MG63 (cell line): ENCODE measurements at regions not wholly inside any gene's neighbourhood (a gene's known extent, or its start where the extent isn't known, plus 50 kb on each side); places are given as distances from the start of the nearest gene placed in this dataset.

Experiments
- DNase-seq: peaks from one replicate; pipeline ENCODE4 v3.0.0-alpha.2; 2020
- H3K27me3 ChIP-seq: fragments of 250-450 bp; sonication (Bioruptor Pico); 2 replicates; pipeline ENCODE4 v1.5.1; 2020; ENCODE audit warnings: mild to moderate bottlenecking, moderate library complexity
- H3K36me3 ChIP-seq: fragments of 250-450 bp; sonication (Bioruptor Pico); 2 replicates; pipeline ENCODE4 v1.5.1; 2020; ENCODE audit warnings: mild to moderate bottlenecking, moderate library complexity
- H3K4me3 ChIP-seq: fragments of 250-450 bp; sonication (Bioruptor Pico); 2 replicates; pipeline ENCODE4 v1.5.1; 2020; ENCODE audit warnings: mild to moderate bottlenecking, moderate library complexity
- H3K9me3 ChIP-seq: fragments of 250-450 bp; sonication (Bioruptor Pico); 2 replicates; pipeline ENCODE4 v1.5.1; 2020; ENCODE audit warnings: mild to moderate bottlenecking, moderate library complexity

- H3K27me3 ChIP-seq = no peaks in the 10 kb centered on the region
- DNase-seq = no peak
- no peaks in the 10 kb centered on the region for H3K9me3 ChIP-seq
- H3K4me3 ChIP-seq = no peak overlapping the region
- no peaks in the 10 kb centered on the region for H3K36me3 ChIP-seq
Measured at GRCh38 chr7:81574723-81575326, 195.0 kb downstream of the HGF start.

- H3K9me3 ChIP-seq = no peaks in the 10 kb centered on the region
- no peak overlapping the region for H3K4me3 ChIP-seq
- no peak for DNase-seq
- no peaks in the 10 kb centered on the region for H3K36me3 ChIP-seq
- H3K27me3 ChIP-seq = no peaks in the 10 kb centered on the region
Measured at GRCh38 chr7:81573932-81574331, 195.9 kb downstream of the HGF start.

GRCh38 chr7:81573128-81573527, 196.7 kb downstream of the HGF start:
- Histone ChIP-seq H3K4me3 (no peak overlapping the region), H3K9me3 (no peaks in the 10 kb centered on the region), H3K27me3 (no peaks in the 10 kb centered on the region), H3K36me3 (no peaks in the 10 kb centered on the region)
- no peak for DNase-seq

GRCh38 chr7:81562581-81562980, 207.3 kb downstream of the HGF start:
- Histone ChIP-seq H3K27me3 (no peaks in the 10 kb centered on the region), H3K9me3 (no peaks in the 10 kb centered on the region), H3K4me3 (no peak overlapping the region), H3K36me3 (no peaks in the 10 kb centered on the region)
- no peak for DNase-seq

- no peak overlapping the region for H3K4me3 ChIP-seq
- H3K9me3 ChIP-seq = no peaks in the 10 kb centered on the region
- DNase-seq = no peak
- no peaks in the 10 kb centered on the region for H3K27me3 ChIP-seq
- no peaks in the 10 kb centered on the region for H3K36me3 ChIP-seq
Measured at GRCh38 chr7:81560708-81561107, 209.1 kb downstream of the HGF start.

- no peak for DNase-seq
- Histone ChIP-seq H3K27me3 (no peaks in the 10 kb centered on the region), H3K9me3 (no peaks in the 10 kb centered on the region), H3K4me3 (no peak overlapping the region), H3K36me3 (no peaks in the 10 kb centered on the region)
Measured at GRCh38 chr7:81549484-81550016, 220.3 kb downstream of the HGF start.

GRCh38 chr7:81534996-81535395, 234.9 kb downstream of the HGF start:
- H3K36me3 ChIP-seq = no peaks in the 10 kb centered on the region
- H3K27me3 ChIP-seq = no peaks in the 10 kb centered on the region
- no peaks in the 10 kb centered on the region for H3K9me3 ChIP-seq
- H3K4me3 ChIP-seq = no peak overlapping the region
- DNase-seq = no peak

GRCh38 chr7:81534446-81534845, 235.4 kb downstream of the HGF start:
- Histone ChIP-seq H3K9me3 (no peaks in the 10 kb centered on the region), H3K4me3 (no peak overlapping the region), H3K27me3 (no peaks in the 10 kb centered on the region), H3K36me3 (no peaks in the 10 kb centered on the region)
- no peak for DNase-seq

- H3K36me3 ChIP-seq = no peaks in the 10 kb centered on the region
- no peaks in the 10 kb centered on the region for H3K9me3 ChIP-seq
- no peak overlapping the region for H3K4me3 ChIP-seq
- no peaks in the 10 kb centered on the region for H3K27me3 ChIP-seq
- no peak for DNase-seq
Measured at GRCh38 chr7:81533931-81534330, 235.9 kb downstream of the HGF start.

- H3K36me3 ChIP-seq = no peaks in the 10 kb centered on the region
- no peak overlapping the region for H3K4me3 ChIP-seq
- H3K9me3 ChIP-seq = no peaks in the 10 kb centered on the region
- no peak for DNase-seq
- H3K27me3 ChIP-seq = no peaks in the 10 kb centered on the region
Measured at GRCh38 chr7:81533426-81533825, 236.4 kb downstream of the HGF start.

GRCh38 chr7:81529785-81530184, 240.1 kb downstream of the HGF start:
- Histone ChIP-seq H3K36me3 (no peaks in the 10 kb centered on the region), H3K4me3 (no peak overlapping the region), H3K9me3 (no peaks in the 10 kb centered on the region), H3K27me3 (no peaks in the 10 kb centered on the region)
- no peak for DNase-seq

GRCh38 chr7:81527651-81528050, 242.2 kb downstream of the HGF start:
- H3K4me3 ChIP-seq = no peak overlapping the region
- DNase-seq = no peak
- no peaks in the 10 kb centered on the region for H3K27me3 ChIP-seq
- H3K9me3 ChIP-seq = no peaks in the 10 kb centered on the region
- H3K36me3 ChIP-seq = no peaks in the 10 kb centered on the region

- DNase-seq = no peak
- H3K27me3 ChIP-seq = no peaks in the 10 kb centered on the region
- H3K4me3 ChIP-seq = no peak overlapping the region
- 0 out of 2 replicates have a peak, but pooled peaks cover 3% of the 10 kb centered on the region for H3K9me3 ChIP-seq
- no peaks in the 10 kb centered on the region for H3K36me3 ChIP-seq
Measured at GRCh38 chr7:81526971-81527370, 242.9 kb downstream of the HGF start.

GRCh38 chr7:81525841-81526240, 244.0 kb downstream of the HGF start:
- no peak for DNase-seq
- Histone ChIP-seq H3K9me3 (0 out of 2 replicates have a peak, but pooled peaks cover 3% of the 10 kb centered on the region), H3K4me3 (no peak overlapping the region), H3K36me3 (no peaks in the 10 kb centered on the region), H3K27me3 (no peaks in the 10 kb centered on the region)

- H3K36me3 ChIP-seq = no peaks in the 10 kb centered on the region
- no peak for DNase-seq
Measured at GRCh38 chr7:81519886-81520285, 250.0 kb downstream of the HGF start.

GRCh38 chr7:81516898-81517297, 252.9 kb downstream of the HGF start:
- no peak for DNase-seq
- no peak overlapping the region for H3K4me3 ChIP-seq
- no peaks in the 10 kb centered on the region for H3K27me3 ChIP-seq
- H3K36me3 ChIP-seq = no peaks in the 10 kb centered on the region
- no peaks in the 10 kb centered on the region for H3K9me3 ChIP-seq

More at GRCh38 chr7:81519886-81520285, 250.0 kb downstream of the HGF start:
- Histone ChIP-seq H3K27me3 (no peaks in the 10 kb centered on the region), H3K4me3 (no peak overlapping the region), H3K9me3 (0 out of 2 replicates have a peak, but pooled peaks cover 3% of the 10 kb centered on the region)

- Histone ChIP-seq H3K4me3 (no peak overlapping the region), H3K27me3 (no peaks in the 10 kb centered on the region), H3K36me3 (no peaks in the 10 kb centered on the region), H3K9me3 (no peaks in the 10 kb centered on the region)
- DNase-seq = no peak
Measured at GRCh38 chr7:81515009-81515408, 254.8 kb downstream of the HGF start.

- no peaks in the 10 kb centered on the region for H3K9me3 ChIP-seq
- H3K27me3 ChIP-seq = no peaks in the 10 kb centered on the region
- no peaks in the 10 kb centered on the region for H3K36me3 ChIP-seq
- DNase-seq = no peak
- H3K4me3 ChIP-seq = no peak overlapping the region
Measured at GRCh38 chr7:81514546-81514945, 255.3 kb downstream of the HGF start.
